Medulla oblongata (tissue), 1 donor: ENCODE measurements at regions not wholly inside any gene's neighbourhood (a gene's known extent, or its start where the extent isn't known, plus 50 kb on each side); places are given as distances from the start of the nearest gene placed in this dataset.
"Not testable (repeated sequence)": the region's sequence is repeated elsewhere in the genome, so short reads cannot be mapped to it uniquely, and the experiment has no call there.

Source experiments
- DNase-seq: peaks from one replicate; pipeline ENCODE4 v3.0.0-alpha.2; 2015; ENCODE audit errors: extremely low spot score

DNA sequence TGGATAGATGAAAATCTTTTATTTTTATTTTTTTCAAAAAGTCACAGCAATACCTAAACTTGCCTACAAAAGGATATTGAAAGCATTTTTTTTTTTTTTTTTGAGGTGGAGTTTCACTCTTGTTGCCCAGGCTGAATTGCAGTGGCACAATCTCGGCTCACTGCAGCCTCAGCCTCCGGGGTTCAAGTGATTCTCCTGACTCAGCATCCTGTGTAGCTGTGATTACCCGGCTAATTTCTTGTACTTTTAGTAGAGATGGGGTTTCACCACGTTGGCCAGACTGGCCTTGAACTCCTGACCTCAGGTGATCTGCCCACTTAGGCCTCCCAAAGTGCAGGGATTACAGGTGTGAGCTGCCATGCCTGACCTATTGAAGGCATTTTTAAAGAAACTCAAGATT, 69.1 kb upstream of the DGKB start:
- not testable (repeated sequence) for DNase-seq

GRCh38 chr7:14967376-14967775, 64.8 kb upstream of the DGKB start:
- not testable (repeated sequence) for DNase-seq

DNA sequence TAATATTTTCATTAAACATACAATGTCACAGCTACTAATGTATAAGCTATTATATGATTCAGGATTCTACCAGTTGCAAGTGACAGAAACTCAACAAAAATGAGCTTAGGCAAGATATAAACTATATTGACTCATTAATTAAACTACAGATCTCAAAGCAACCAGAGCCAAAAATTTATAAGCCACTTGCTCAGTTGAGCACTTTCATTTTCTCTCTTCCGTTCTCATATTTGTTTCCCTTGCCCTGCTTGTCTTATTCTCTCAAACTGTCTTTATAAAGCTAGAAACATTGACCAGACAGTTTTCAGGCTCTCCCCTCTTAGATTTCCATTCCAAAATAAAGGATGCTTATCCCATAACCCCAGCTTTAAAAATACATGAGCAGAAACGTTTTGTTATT, 60.2 kb upstream of the DGKB start:
- no peak for DNase-seq

- DNase-seq, result no peak
These were observed 58.2 kb upstream of the DGKB start for GRCh38 chr7:14960721-14961120.

- DNase-seq, result no peak
These were observed 56.8 kb upstream of the DGKB start for GRCh38 chr7:14959339-14959738.

GRCh38 chr7:14954035-14954434, 51.5 kb upstream of the DGKB start:
- no peak for DNase-seq
